GM13977 (cell line): ENCODE measurements at regions not wholly inside any gene's neighbourhood (a gene's known extent, or its start where the extent isn't known, plus 50 kb on each side); places are given as distances from the start of the nearest gene placed in this dataset.

Experiments used
- DNase-seq: peaks from one replicate; pipeline ENCODE4 v3.0.0; 2012; ENCODE audit warnings: low spot score
- in situ Hi-C: fragments of 300-500 bp; cut with MboI; formaldehyde crosslinking; loops from one replicate; pipeline ENCODE4 v1.12.0; 2022; ENCODE audit warnings: low sequenced_read_pairs, low pct_unique_long_range_greater_than_20kb, mixed read lengths, inconsistent platforms; ENCODE audit not compliant: unreplicated experiment
- TF ChIP-seq, protein P1 (sequence below): IDR thresholded peaks from 2 replicates; pipeline ENCODE4 v1.5.1; 2012; ENCODE audit warnings: mild to moderate bottlenecking, control low read depth; ENCODE audit not compliant: insufficient read depth; ENCODE audit errors: extremely low read depth, missing control alignments

DNA sequence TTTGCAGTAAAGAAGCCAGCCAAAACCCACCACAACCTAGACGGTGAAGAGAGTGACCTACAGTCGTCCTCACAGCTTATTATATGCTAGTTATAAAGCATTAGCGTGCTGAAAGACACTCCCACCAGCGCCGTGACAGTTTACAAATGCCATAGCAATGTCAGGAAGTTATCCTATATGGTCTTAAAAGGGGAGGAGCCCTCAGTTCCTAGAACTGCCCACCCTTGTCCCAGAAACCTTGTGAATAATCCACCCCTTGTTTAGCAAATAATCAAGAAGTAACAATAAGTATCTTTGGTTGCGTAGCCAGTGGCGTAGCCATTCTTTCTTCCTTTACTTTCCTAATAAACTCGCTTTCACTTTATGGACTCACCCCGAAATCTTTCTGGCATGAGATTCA, 227.9 kb upstream of the ARGLU1 start:
- no peak for DNase-seq
- TF ChIP-seq, protein P1, sequence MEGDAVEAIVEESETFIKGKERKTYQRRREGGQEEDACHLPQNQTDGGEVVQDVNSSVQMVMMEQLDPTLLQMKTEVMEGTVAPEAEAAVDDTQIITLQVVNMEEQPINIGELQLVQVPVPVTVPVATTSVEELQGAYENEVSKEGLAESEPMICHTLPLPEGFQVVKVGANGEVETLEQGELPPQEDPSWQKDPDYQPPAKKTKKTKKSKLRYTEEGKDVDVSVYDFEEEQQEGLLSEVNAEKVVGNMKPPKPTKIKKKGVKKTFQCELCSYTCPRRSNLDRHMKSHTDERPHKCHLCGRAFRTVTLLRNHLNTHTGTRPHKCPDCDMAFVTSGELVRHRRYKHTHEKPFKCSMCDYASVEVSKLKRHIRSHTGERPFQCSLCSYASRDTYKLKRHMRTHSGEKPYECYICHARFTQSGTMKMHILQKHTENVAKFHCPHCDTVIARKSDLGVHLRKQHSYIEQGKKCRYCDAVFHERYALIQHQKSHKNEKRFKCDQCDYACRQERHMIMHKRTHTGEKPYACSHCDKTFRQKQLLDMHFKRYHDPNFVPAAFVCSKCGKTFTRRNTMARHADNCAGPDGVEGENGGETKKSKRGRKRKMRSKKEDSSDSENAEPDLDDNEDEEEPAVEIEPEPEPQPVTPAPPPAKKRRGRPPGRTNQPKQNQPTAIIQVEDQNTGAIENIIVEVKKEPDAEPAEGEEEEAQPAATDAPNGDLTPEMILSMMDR = no peak
- in situ Hi-C loops = no loop called here

DNA sequence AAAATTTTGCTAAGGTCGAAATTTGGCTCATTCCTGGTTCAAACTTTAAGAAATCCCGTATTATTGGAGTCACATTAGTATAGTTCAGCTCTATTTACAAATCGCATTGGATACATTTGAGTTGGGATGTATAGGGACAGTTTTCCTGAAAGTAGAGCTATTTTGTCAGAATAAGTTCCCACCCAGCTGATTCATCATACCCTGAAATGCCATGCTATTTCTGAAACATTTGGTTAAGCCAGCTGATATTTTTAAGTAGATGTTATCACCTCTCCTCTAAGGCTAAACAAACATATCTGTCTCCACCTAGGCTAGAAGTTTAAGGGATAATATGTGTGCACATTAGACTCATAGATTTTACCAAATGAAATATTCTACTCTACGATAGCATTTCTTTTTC, 226.2 kb upstream of the ARGLU1 start:
- in situ Hi-C loops = no loop called here
- no peak for DNase-seq
- TF ChIP-seq, protein P1 = no peak

DNA sequence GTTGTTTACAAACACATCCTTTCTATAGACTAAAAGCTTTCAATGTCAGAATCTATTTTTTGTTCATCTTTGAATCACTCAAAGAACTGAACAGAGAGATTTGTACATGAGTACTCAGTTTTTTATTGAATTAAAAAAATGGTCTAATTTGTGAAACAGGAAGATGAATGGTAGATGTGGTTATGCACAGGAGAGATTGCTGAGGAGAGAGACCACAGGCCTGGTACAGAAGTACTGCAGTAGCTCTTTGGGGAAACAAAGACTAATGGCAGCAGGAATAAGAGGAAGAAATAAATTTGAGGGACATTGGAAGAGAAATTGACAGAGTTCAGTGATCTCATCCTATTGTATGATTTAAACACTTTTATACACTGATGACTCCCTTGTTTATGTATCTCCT, 222.0 kb upstream of the ARGLU1 start:
- no peak for DNase-seq
- in situ Hi-C loops = no loop called here
- TF ChIP-seq, protein P1 = no peak

DNA sequence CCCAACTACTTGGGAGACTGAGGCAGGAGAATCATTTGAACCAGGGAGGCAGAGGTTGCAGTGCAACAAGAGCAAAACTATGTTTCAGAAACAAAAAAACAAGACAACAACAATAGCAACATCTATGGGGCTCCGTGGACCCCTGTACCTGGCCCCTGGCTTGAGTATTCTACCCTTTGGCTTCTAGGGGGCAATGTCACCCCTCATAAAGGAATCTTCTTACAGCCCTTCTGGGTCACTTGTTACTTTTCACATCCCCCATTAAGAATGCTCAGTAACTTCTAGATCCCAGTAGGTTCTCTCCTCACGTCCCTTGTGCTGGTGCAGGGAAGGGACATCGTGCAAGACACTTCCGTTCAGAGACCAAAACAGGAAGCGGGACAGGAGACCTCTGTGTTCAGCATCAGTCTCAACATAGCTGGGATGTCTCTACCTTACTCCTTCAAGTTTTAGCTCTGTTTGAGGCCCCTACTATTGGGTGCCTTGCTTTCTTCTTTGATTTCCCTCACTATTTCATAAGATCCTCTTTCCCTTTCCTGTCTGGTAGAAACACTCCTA, 218.1 kb upstream of the ARGLU1 start:
- DNase-seq = no peak
- TF ChIP-seq, protein P1 = no peak
- in situ Hi-C loops = no loop called here

DNA sequence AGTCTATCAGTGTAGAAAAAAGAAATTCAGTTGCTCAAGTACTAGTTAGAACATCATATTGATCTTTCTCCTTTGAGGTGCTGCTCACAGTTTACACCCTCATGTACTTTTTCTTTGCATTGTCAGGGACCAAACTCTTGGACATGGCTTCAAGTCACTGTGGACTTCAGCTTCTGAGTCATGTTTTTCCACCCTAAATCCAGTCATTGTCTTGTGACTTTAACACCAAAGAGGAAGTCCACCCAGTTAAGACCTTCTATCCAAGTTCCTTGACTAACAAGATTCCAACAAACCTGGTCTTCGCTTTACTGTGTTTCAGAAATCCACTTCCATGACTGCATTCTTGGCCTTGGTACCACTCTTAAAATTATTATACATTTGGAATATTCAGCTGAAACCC, 206.7 kb upstream of the ARGLU1 start:
- DNase-seq = no peak
- TF ChIP-seq, protein P1 = no peak
- in situ Hi-C loops = no loop called here

DNA sequence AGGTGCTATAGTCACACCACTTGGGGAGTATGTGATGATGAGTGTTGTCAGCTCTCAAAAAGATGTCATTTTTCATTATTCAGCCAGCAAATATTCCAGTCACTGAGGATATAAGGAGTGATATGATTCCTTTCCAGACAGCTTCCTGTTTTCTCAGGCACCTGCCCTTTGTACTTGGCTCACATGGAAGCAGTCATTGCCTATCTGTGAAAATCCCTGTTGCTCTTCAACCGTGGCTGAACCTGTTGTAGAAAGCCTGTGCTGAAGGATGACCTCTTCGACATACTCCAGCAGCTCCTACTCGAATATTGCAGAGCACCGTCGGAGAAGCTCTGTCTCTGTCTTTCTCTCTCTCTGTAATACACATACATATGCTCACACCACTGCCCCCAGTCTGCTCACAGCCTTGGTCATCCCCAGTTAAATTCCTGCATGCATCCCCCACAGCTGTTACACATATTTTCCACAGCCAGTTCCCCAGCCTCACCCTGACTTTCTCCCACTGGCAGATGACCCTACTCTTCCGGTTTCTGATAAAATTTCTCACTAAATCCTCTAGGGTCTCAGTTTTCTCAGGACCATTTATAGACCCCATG, 204.2 kb upstream of the ARGLU1 start:
- TF ChIP-seq, protein P1 = no peak
- no peak for DNase-seq
- in situ Hi-C loops = no loop called here
